ENCODE measurements at regions not wholly inside any gene's neighbourhood (a gene's known extent, or its start where the extent isn't known, plus 50 kb on each side); places are given as distances from the start of the nearest gene placed in this dataset.

DNA sequence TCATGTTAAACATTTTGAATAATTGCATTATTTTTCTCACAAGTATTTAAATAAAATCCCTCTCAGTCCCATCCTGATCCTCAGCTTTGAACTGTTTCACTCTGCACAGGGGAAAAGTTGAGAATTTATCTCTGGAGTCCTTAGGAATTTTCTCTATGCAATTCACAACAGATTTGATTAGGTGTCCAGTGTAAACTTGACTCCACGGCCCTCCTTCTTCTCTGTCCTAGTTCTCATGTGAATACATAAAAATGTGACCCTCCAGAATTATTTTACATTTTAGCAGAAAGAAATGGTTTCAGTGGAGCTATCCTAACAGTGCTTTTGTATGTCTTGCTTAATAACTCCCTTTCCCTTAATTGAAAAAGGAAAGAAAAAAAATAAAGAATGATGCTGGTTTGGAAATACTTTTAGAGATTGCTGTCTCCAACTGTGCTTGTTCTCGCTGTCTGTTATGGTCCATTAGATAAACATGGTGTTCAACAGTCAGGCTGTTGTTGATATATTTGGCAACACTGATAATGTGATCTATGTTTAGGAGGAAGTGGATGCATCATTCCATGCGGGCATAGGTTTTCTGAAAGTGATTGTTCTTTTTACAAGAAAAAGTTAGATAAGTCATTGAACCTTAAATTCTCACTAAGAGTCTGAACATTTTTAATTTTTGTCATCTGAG, 599.4 kb upstream of the CITED2 start:
- Histone ChIP-seq H3K4me3 (peak overlapping the region in 1 of 4 donors; percentile 18), H3K27me3 (no peaks in the 10 kb centered on the region), H3K4me1 (replicated peaks in 1 of 2) (peaks cover 0 to 15% of the 10 kb centered on the region in 2 donors), H3K36me3 (replicated peaks in 1 of 2) (no peaks in the 10 kb centered on the region), H3K9me3 (replicated peaks in 1 of 3) (peaks cover 0 to 4% (median 0%) of the 10 kb centered on the region in 3 donors), H3K27ac (peak overlapping the region in 1 of 5 donors; percentile 1)
- WGBS, 4 donors, result 27 to 56% (median 48%) methylated on average over 3 of the region's 3 CpGs
- TF ChIP-seq POLR2A (IDR thresholded peaks at IDR 0.05), result no peak
- intact Hi-C loops (cut with DNase I), result no loop called here
- DNase-seq, result peak in 3 of 7 donors; percentile 25 to 44 (median 27)

DNA sequence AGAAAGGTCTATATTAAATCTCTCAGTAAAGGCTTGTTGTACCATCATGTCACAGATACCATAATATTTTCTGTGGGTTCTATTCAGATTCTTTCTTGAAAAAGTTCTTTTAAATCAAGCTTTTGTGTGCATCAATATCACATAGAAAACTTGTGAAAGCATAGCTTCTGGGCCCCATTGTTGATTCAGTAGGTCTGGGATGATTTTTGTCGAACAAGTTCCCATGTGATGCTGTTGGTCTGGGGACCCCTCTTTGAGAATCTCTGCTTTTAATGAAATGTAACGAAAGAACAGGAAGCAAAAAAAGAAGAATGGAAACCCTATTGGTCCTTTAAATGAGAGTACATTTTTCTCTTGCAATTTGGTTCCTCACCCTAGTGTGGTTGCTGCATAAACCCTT, 597.7 kb upstream of the CITED2 start:
- peaks cover 0 to 15% of the 10 kb centered on the region in 2 donors for H3K4me1 ChIP-seq (replicated peaks in 1 of 2)
- no peaks in the 10 kb centered on the region for H3K36me3 ChIP-seq (replicated peaks in 1 of 2)
- no peaks in the 10 kb centered on the region for H3K27me3 ChIP-seq
- intact Hi-C loops (cut with DNase I), result no loop called here
- H3K4me3 ChIP-seq, result no peak overlapping the region
- 84 to 96% (median 90%) methylated on average over 2 of the region's 2 CpGs for WGBS, 4 donors
- DNase-seq, result no peak
- H3K9me3 ChIP-seq (replicated peaks in 1 of 3), result peaks cover 0 to 4% (median 0%) of the 10 kb centered on the region in 3 donors
- no peak overlapping the region for H3K27ac ChIP-seq
- TF ChIP-seq, protein P1, sequence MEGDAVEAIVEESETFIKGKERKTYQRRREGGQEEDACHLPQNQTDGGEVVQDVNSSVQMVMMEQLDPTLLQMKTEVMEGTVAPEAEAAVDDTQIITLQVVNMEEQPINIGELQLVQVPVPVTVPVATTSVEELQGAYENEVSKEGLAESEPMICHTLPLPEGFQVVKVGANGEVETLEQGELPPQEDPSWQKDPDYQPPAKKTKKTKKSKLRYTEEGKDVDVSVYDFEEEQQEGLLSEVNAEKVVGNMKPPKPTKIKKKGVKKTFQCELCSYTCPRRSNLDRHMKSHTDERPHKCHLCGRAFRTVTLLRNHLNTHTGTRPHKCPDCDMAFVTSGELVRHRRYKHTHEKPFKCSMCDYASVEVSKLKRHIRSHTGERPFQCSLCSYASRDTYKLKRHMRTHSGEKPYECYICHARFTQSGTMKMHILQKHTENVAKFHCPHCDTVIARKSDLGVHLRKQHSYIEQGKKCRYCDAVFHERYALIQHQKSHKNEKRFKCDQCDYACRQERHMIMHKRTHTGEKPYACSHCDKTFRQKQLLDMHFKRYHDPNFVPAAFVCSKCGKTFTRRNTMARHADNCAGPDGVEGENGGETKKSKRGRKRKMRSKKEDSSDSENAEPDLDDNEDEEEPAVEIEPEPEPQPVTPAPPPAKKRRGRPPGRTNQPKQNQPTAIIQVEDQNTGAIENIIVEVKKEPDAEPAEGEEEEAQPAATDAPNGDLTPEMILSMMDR (IDR thresholded peaks at IDR 0.05), result no peak
- TF ChIP-seq POLR2A (IDR thresholded peaks at IDR 0.05), result no peak

DNA sequence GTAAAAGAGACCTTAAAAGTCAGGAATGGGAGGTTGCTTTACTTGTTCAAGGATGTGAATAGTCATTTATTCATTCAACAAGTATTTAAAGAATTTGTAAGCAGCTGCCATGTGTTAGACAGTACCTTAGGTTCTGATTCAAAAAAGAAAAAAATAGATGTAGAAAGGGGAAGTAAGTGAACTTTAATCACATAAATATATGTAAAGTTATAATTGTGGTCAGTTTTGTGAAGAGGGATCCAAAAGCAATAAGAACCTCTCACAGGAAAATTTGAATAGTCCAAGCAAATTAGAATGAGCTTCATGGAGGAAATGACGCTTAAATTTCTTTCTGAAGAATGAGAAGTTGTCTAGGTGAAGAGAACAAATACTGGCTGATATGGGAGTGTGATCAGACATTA, 596.1 kb upstream of the CITED2 start:
- Histone ChIP-seq H3K27me3 (no peaks in the 10 kb centered on the region), H3K4me1 (replicated peaks in 1 of 2) (peaks cover 1 to 18% of the 10 kb centered on the region in 2 donors), H3K9me3 (replicated peaks in 1 of 3) (peaks cover 0 to 4% (median 0%) of the 10 kb centered on the region in 3 donors), H3K27ac (no peak overlapping the region), H3K4me3 (no peak overlapping the region), H3K36me3 (replicated peaks in 1 of 2) (no peaks in the 10 kb centered on the region)
- intact Hi-C loops (cut with DNase I), result no loop called here
- 74 to 91% (median 88%) methylated on average over 1 of the region's 1 CpG for WGBS, 4 donors
- TF ChIP-seq, protein P1 (IDR thresholded peaks at IDR 0.05), result no peak
- no peak for TF ChIP-seq POLR2A (IDR thresholded peaks at IDR 0.05)
- DNase-seq, result no peak

DNA sequence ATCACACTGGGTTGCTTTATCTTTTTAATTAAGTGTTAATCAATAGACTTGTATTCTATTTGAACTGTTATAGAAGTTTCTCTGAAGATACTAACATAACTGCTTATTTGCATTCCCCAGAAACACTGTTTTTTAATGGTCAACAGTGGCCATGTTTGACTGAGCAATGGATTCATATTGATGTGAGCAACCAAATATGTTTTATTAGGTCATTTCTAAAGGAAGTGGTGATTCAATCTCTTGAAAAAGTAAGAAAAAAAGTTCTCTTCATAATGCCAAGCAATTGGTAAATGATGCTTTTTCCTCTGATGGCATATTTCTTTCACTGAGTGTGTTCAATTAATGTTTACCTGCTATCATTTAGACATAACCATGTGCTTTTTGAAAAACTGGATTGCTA, 593.0 kb upstream of the CITED2 start:
- H3K27me3 ChIP-seq, result no peaks in the 10 kb centered on the region
- no peak for DNase-seq
- peaks cover 0 to 4% (median 0%) of the 10 kb centered on the region in 3 donors for H3K9me3 ChIP-seq (replicated peaks in 1 of 3)
- no peak overlapping the region for H3K4me3 ChIP-seq
- intact Hi-C loops (cut with DNase I), result no loop called here
- H3K4me1 ChIP-seq (replicated peaks in 1 of 2), result peaks cover 17 to 21% of the 10 kb centered on the region in 2 donors
- H3K27ac ChIP-seq, result no peak overlapping the region
- H3K36me3 ChIP-seq (replicated peaks in 1 of 2), result no peaks in the 10 kb centered on the region
- TF ChIP-seq, protein P1 (IDR thresholded peaks at IDR 0.05), result no peak
- no peak for TF ChIP-seq POLR2A (IDR thresholded peaks at IDR 0.05)

DNA sequence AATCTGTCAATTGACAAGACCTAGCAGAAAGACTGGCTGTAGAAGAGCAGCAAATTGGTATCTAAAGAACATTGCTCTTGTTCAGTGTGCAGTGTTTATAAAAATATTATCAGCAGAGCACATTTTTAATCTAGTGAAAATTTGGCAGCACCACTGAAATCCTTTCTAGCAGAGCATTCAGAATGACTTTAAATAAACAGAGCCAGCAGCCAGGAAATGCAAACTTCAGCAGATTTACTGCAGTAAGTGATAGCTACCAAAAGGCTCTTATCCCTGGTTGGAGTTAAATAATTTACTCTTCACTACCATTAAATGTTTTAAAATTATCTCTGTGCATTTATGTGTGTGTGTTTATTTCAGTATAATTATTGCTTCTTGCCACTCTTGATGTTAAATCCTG, 590.9 kb upstream of the CITED2 start:
- H3K9me3 ChIP-seq (replicated peaks in 1 of 3), result no peaks in the 10 kb centered on the region
- intact Hi-C loops (cut with DNase I), result no loop called here
- no peak overlapping the region for H3K4me3 ChIP-seq
- DNase-seq, result peak in 1 of 7 donors; percentile 7
- TF ChIP-seq, protein P1 (IDR thresholded peaks at IDR 0.05), result no peak
- TF ChIP-seq POLR2A (IDR thresholded peaks at IDR 0.05), result no peak
- no peak overlapping the region for H3K27ac ChIP-seq
- no peaks in the 10 kb centered on the region for H3K27me3 ChIP-seq
- no peaks in the 10 kb centered on the region for H3K36me3 ChIP-seq (replicated peaks in 1 of 2)
- peaks cover 17 to 33% of the 10 kb centered on the region in 2 donors for H3K4me1 ChIP-seq (replicated peaks in 1 of 2)
